ENCODE measurements at regions not wholly inside any gene's neighbourhood (a gene's known extent, or its start where the extent isn't known, plus 50 kb on each side); places are given as distances from the start of the nearest gene placed in this dataset.

DNA sequence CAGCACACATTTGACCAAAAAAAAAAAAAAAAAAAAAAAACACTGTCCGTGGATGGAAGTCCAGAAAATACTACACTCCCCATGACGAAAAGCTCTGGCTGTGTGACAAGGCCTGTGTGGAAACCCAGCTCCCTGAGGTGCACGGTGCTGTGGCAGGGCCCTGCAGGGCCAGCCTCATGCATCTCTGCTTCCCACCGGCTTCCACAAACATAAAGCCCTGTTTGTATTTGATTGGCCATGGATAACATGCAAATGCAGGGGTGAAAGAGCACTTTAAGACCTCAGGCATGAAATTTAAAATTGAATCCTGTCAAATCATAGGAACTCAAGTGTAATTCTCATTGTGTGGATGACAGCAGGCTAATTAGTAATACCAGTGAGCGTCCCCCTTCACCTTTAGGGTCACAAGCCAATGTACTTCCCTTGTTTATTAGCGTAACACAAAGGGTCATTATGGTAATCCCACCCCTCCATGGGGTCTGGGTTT, 757.2 kb downstream of the GALR1 start:
- 24 to 28% methylated on average over 6 of the region's 6 CpGs for WGBS, 2 donors
- H3K4me3 ChIP-seq (ENCODE audit: low read depth, poor library complexity, severe bottlenecking): no peak overlapping the region
- no peak for DNase-seq (ENCODE audit: low spot score in 2 of 2)
- TF ChIP-seq, protein P1, sequence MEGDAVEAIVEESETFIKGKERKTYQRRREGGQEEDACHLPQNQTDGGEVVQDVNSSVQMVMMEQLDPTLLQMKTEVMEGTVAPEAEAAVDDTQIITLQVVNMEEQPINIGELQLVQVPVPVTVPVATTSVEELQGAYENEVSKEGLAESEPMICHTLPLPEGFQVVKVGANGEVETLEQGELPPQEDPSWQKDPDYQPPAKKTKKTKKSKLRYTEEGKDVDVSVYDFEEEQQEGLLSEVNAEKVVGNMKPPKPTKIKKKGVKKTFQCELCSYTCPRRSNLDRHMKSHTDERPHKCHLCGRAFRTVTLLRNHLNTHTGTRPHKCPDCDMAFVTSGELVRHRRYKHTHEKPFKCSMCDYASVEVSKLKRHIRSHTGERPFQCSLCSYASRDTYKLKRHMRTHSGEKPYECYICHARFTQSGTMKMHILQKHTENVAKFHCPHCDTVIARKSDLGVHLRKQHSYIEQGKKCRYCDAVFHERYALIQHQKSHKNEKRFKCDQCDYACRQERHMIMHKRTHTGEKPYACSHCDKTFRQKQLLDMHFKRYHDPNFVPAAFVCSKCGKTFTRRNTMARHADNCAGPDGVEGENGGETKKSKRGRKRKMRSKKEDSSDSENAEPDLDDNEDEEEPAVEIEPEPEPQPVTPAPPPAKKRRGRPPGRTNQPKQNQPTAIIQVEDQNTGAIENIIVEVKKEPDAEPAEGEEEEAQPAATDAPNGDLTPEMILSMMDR (IDR thresholded peaks at IDR 0.05): no peak
- TF ChIP-seq POLR2A (IDR thresholded peaks at IDR 0.05): no peak
- intact Hi-C loops (cut with DNase I; ENCODE audit: low total_unique reads): no loop called here

DNA sequence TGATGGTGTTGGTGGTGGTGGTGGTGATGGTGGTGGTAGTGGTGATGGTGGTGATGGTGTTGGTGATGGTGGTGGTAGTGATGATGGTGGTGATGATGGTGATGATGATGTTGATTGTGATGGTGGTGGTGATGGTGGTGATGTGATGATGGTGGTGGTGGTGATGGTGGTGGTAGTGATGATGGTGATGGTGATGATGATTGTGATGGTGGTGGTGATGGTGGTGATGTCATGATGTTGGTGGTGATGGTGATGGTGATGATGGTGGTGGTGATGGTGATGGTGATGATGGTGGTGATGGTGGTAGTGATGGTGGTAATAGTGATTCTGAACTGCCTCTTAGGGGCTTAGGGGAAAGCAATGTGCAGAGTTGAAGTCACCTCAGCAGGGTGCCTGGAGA, 760.7 kb downstream of the GALR1 start:
- intact Hi-C loops (cut with DNase I; ENCODE audit: low total_unique reads): no loop called here
- no peak overlapping the region for H3K4me3 ChIP-seq (ENCODE audit: low read depth, poor library complexity, severe bottlenecking)
- no peak for TF ChIP-seq POLR2A (IDR thresholded peaks at IDR 0.05)
- TF ChIP-seq, protein P1 (IDR thresholded peaks at IDR 0.05): no peak
- DNase-seq (ENCODE audit: low spot score in 2 of 2): no peak

DNA sequence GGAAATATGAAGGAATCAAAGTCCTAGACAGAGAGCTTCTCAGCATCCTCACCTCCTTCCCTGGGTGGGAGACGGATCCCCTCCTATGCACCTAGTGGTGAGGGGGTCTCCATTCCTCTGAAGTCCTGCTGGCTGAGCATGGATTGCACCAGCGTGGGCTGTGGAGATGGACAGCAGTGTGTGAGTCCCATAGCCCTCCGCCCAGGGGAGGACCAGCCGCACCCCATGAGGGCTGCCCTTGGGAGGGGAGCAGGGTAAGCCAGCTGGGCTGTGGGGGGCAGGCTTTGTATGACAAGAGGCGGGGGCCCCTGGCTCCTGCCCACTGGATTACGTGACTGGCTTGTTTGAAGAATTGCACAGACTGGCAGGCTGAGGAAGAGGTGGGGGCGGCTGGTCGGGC, 768.2 kb downstream of the GALR1 start:
- no peak for DNase-seq (ENCODE audit: low spot score in 2 of 2)
- intact Hi-C loops (cut with DNase I; ENCODE audit: low total_unique reads): no loop called here
- WGBS, 2 donors: 81 to 84% methylated on average over 8 of the region's 8 CpGs

DNA sequence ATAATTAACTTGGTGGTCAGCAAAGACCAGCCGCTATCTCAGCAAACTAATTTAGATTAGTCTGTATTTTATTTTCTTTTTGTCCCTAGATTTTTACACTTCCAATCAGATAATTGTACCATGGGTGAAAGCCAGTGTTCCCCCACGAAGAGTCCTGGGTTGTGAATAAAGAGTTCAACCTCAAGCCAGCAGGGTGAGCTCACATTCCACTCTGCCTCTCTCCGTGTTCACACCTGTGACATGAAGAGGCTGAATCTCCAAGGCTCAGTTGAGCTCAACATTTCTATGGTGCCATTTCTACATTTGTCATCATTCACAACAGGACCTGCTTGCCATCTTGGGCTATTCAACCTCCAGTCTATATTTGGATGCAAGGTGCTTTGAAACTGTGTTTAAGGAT, 771.5 kb downstream of the GALR1 start:
- intact Hi-C loops (cut with DNase I; ENCODE audit: low total_unique reads): loop anchor here (10.0 kb wide), 1 partner anchor 64 kb away; no protein-coding TSS in a partner anchor
- no peak overlapping the region for H3K4me3 ChIP-seq (ENCODE audit: low read depth, poor library complexity, severe bottlenecking)
- no peak for DNase-seq (ENCODE audit: low spot score in 2 of 2)
- no peak for TF ChIP-seq POLR2A (IDR thresholded peaks at IDR 0.05)
- TF ChIP-seq, protein P1 (IDR thresholded peaks at IDR 0.05): no peak
- 50 to 54% methylated on average over 3 of the region's 3 CpGs for WGBS, 2 donors

More for the DNA sequence above, 768.2 kb downstream of the GALR1 start:
- no peak overlapping the region for H3K4me3 ChIP-seq (ENCODE audit: low read depth, poor library complexity, severe bottlenecking)
- TF ChIP-seq POLR2A (IDR thresholded peaks at IDR 0.05): no peak
- TF ChIP-seq, protein P1 (IDR thresholded peaks at IDR 0.05): no peak

DNA sequence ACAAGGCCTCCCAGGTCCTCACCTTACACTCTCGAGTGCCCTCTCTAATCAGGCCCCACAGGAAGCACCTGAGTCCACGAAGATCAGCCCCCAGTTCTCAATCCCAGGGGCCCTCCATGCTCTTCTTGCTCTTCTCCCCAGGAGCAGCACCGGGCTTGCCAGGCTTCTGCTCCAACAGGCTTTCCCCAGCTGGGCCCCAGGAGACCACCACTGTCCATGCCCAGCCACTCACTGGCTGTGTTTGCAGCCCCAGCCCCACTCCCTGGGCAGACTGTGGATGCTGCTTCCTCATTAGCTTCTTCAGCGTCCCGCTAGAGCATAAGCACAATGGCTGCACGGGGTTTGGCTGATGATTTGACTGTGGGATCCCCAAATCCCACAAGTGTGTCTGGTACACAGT, 781.9 kb downstream of the GALR1 start:
- intact Hi-C loops (cut with DNase I; ENCODE audit: low total_unique reads): no loop called here
- H3K4me3 ChIP-seq (ENCODE audit: low read depth, poor library complexity, severe bottlenecking): no peak overlapping the region
- TF ChIP-seq, protein P1 (IDR thresholded peaks at IDR 0.05): no peak
- TF ChIP-seq POLR2A (IDR thresholded peaks at IDR 0.05): no peak
- DNase-seq (ENCODE audit: low spot score in 2 of 2): no peak
- WGBS, 2 donors: 68 to 73% methylated on average over 6 of the region's 6 CpGs

DNA sequence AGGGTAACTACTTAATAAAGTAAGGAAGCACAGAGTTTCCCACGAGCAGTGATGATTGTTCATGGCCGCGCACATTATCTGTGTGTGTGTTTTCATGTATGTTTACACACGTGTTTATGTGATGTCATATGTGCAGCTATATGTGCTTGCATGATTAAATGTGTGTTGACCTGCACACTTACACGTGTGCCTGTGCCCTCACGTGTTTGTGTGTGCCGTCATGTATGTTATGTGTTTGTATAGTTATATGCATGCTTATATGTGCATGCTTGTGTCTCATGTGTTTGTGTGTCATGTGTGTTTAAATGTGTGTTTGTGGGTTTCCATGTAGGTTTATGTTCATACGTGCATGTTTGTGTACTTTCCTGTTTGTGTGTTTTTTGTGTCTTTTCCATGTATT, 782.3 kb downstream of the GALR1 start:
- TF ChIP-seq, protein P1 (IDR thresholded peaks at IDR 0.05): no peak
- TF ChIP-seq POLR2A (IDR thresholded peaks at IDR 0.05): no peak
- WGBS, 2 donors: 82 to 86% methylated on average over 8 of the region's 8 CpGs
- no peak for DNase-seq (ENCODE audit: low spot score in 2 of 2)
- intact Hi-C loops (cut with DNase I; ENCODE audit: low total_unique reads): no loop called here
- no peak overlapping the region for H3K4me3 ChIP-seq (ENCODE audit: low read depth, poor library complexity, severe bottlenecking)
